GM10266 (cell line): ENCODE measurements at regions not wholly inside any gene's neighbourhood (a gene's known extent, or its start where the extent isn't known, plus 50 kb on each side); places are given as distances from the start of the nearest gene placed in this dataset.

ENCODE experiments used
- DNase-seq: peaks from one replicate; pipeline ENCODE4 v3.0.0; 2012; ENCODE audit errors: extremely low spot score
- TF ChIP-seq, protein P1 (sequence below): IDR thresholded peaks from 2 replicates; pipeline ENCODE4 v1.5.1; 2012; ENCODE audit warnings: mild to moderate bottlenecking, low read depth; ENCODE audit not compliant: control insufficient read depth, insufficient read depth; ENCODE audit errors: missing control alignments

DNA sequence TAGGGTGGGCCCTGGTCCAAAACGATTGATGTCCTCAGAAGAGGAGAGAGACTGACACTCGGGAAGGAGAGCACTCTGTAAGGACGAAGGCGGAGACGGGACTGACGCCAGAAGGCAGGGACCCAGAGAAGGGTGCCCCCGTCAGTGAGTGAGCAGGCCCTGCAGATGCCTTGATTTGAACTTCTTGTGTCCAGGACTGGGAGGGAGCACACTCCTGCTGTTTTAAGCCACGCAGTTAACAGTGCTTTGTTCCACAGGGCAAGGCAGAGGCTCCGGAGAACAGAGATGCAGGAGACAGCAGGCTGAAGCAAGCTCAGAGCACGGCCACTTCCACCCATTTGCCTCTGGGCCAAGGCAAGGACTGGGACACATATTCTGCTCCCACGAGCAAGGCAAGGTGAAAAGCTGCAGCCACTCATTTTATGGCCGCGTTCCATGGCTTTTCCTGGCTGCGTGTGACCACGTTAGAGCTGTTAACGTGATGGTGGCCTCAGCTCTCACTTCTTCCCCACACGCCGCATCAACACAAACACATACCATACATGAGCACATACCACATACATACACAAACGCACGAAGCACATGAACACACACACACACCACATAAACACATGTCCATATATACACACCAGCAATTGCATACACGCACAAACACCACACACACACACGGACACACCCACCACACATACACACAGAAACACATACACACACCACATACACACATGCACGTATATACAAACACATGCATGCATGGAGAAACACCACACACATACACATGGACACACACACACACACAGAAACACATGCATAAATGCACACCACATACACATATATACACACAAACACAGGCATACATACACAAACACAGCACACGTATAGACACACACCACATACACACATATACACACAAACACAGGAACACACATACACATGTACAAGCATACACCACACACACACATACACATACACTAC lies 521.0 kb upstream of the MYT1L start:
- no peak for DNase-seq
- TF ChIP-seq, protein P1, sequence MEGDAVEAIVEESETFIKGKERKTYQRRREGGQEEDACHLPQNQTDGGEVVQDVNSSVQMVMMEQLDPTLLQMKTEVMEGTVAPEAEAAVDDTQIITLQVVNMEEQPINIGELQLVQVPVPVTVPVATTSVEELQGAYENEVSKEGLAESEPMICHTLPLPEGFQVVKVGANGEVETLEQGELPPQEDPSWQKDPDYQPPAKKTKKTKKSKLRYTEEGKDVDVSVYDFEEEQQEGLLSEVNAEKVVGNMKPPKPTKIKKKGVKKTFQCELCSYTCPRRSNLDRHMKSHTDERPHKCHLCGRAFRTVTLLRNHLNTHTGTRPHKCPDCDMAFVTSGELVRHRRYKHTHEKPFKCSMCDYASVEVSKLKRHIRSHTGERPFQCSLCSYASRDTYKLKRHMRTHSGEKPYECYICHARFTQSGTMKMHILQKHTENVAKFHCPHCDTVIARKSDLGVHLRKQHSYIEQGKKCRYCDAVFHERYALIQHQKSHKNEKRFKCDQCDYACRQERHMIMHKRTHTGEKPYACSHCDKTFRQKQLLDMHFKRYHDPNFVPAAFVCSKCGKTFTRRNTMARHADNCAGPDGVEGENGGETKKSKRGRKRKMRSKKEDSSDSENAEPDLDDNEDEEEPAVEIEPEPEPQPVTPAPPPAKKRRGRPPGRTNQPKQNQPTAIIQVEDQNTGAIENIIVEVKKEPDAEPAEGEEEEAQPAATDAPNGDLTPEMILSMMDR: no peak

DNA sequence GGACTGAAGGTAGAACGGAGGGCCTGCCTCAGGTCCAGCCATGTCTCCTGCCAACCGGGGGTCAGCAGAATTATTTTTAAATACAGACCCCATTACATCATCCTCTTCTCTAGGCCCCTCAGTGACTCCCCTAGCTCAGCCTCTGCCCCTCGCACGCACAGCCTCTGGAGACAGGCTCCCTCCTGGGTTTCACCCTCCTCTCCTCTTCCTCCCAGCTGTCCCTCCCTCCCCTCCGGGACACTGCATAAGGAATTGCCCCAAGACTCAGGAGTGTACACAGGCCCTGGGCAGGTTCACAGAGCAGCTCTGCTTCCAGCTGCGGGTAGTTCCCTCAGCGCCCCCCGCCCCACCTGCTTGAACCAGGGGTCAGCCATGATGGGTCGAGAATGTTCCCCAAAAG lies 520.2 kb upstream of the MYT1L start:
- DNase-seq: no peak
- TF ChIP-seq, protein P1: no peak

DNA sequence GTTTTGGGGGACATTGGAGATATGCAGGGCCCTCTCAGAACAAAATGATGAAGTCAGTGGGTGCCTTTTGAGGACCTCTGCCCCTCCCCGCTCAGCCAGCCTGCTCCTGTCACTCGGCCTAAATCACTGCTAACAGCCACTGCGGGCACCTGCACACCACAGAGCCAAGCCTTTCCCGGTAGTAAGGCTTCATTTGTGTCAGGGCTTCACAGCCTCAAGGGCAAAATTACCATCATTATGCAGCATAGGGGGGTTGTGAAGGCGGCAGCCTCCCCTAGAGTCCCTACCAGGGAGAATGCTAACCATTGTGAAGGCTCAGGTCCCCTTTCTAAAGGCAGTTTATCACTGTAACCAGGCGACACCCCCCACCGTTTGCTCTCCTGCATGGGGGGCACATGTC lies 519.8 kb upstream of the MYT1L start:
- TF ChIP-seq, protein P1: no peak
- DNase-seq: no peak

DNA sequence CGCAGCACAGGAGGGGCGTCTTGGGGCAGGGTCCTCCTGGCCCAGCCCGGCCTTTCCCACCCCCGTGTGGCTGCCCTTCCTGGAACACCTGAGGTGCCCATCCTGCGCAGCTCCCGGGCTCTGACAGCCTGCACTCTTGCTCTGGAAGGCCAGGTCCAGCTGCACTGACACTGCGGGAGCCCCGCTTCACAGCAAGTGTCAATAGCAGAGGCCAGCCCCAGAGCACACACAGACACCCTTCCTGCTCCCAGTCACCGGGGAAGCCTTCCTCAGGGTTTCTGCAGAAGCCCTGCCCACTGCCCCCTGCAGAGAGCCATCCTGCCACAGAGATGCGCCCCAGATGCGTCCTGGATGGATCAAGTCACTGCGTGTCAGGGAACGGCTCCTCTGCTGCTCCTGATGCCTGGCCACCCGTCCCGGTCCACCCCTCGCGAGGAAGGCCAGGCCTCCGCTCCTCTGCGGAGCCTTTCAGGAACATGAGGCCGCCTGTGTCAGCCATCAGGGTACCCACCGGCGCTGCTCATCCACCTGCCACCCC lies 519.2 kb upstream of the MYT1L start:
- TF ChIP-seq, protein P1: no peak
- no peak for DNase-seq

DNA sequence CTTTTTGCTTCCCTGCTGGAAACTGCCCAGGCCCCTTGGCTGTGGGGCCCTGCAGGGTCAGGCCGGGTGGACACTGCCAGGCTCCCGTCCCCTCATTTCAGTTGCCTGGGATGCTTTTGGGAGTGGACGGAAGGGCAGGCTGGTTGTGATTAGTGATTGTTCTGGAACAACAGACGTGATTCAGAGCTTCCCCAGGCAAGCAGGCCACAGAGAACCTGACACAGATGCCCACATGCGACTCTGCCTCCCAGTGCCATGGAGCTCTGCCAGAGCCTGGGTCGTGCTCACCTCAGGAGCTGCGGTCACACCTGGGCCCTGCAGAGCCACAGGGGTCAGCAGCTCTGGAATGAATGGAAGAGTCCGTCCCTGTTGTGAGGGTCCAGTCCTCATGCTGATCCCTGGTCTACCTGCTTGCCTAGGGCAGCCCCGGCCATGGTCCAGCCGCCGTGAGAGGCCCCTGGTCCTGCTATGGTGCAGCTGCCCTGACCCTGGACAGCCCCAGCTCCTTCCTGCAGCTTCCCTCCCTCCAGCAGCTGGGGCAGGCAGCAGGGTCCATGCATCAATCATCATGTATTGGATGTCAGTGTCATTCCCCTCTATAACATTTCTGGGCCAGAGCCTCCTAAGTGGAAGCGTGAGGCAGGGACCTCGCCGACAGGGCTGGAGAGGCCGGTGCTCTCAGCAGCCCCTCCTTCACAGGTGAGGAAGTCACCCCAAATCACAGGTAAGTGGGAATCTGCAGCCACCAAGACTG lies 518.6 kb upstream of the MYT1L start:
- TF ChIP-seq, protein P1: no peak
- no peak for DNase-seq

DNA sequence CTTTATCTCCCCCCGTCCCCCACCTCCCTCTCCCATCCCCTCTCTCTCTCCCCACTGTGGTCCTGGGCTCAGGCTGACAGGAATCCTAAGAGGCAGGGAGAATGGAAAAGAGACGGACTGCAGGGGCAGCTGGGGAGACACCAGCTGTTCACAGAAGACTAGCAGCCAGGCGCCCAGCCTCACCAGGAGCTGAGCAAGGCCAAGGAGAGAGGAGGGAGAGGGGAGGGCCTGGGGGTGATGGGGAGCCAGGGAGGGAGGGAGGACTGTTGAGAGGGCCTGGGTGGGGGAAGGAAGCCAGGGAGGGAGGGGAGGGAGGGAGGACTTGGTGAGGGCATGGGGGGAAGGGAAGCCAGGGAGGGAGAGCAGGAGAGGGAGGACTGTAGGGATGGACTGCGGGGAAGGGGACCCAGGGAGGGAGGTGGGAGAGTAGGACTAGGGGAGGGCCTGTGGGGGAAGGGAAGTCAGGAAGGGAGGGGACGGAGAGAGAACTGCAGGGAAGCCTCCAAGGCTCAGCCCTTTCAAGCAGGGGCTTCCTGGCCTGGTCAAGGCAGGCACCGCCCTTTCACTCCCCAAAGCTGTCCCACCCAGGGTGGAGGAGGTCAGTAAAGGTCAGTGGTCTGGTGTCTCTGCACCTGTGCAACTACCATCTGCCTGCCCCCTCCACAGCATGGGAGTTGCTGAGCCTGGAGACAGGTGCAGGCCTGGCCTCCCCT lies 517.7 kb upstream of the MYT1L start:
- DNase-seq: no peak
- TF ChIP-seq, protein P1: no peak

DNA sequence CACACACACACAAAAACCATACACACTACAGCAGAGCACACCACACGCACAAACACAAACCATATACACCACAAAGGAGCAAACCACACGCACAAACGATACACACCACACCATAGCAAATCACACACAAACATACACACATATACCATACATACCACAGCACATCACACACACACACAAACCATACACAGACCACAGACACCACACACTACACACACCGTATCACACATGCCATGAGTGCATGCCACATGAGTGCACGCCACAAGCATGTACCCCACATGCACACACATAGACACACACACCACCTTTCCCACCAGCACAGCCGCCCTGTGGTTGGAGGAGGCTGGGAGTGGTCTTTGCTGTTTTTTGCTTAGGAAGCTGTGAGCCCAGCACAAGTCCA lies 517.1 kb upstream of the MYT1L start:
- DNase-seq: no peak
- TF ChIP-seq, protein P1: no peak
